ENCODE measurements at regions not wholly inside any gene's neighbourhood (a gene's known extent, or its start where the extent isn't known, plus 50 kb on each side); places are given as distances from the start of the nearest gene placed in this dataset.

DNA sequence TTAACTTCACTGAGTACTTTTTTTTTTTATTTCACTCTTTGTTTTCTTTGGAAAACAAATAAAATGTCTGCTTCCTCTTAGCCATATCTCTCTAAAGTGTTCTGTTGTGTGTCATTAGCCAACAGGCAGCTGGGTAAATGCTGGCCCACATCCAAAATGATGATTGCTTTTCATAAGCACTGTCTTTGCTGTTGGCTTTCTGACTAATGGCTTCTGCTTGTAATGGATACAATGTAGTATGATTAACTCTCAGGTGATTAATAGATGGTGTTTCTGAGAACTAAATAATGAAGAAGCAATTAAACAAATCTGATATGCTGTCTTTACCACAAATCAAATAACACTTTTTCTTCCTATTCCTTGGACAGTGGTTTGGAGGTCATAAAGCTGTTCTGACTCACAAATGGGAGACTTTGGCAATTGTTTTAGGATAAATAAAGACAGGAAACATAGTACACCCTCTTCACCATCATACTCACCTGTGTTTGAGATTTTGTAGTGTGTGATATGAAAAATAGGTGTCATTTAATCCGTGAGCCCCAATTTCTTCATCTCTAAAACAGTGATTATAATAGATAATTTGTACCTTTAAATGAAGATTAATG is 888.4 kb downstream of the TSN start:
- Histone ChIP-seq H3K27ac (ENCODE audit: low read length) (no peak overlapping the region), H3K9me3 (ENCODE audit: control insufficient read depth in 2 of 2, low read length in 2 of 2) (no peaks in the 10 kb centered on the region), H3K4me1 (ENCODE audit: control insufficient read depth, insufficient read depth, low read length) (no peaks in the 10 kb centered on the region), H3K9ac (ENCODE audit: low read length in 2 of 2) (no peak overlapping the region), H3K27me3 (ENCODE audit: control insufficient read depth in 1 of 2, insufficient read depth in 2 of 2, low read length in 2 of 2) (no peaks in the 10 kb centered on the region), H3K36me3 (ENCODE audit: control insufficient read depth in 2 of 2, insufficient read depth in 2 of 2, low read length in 2 of 2) (no peaks in the 10 kb centered on the region), H3K4me3 (ENCODE audit: low read length in 2 of 2) (no peak overlapping the region)

DNA sequence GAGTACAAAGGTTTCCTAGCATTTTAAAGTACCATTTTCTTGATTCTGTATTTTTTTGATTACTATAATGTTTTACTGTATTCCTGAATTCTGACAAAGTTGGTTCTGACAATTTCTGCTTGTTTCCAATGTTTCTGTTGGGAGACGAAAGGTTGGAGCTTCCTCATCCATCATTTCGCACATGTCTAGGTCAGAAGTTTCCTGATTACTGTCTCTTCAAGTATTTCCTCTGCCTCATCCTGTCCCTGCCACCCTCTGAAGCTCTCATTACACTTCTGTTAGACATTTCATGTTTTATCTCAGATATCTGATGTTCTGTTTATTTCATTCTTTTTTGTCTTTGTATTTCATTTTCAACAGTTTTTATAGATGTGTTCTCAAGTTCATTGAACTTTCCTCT is 895.8 kb downstream of the TSN start:
- no peaks in the 10 kb centered on the region for H3K4me1 ChIP-seq (ENCODE audit: control insufficient read depth, insufficient read depth, low read length)
- no peaks in the 10 kb centered on the region for H3K36me3 ChIP-seq (ENCODE audit: control insufficient read depth in 2 of 2, insufficient read depth in 2 of 2, low read length in 2 of 2)
- no peak overlapping the region for H3K4me3 ChIP-seq (ENCODE audit: low read length in 2 of 2)
- H3K9me3 ChIP-seq (ENCODE audit: control insufficient read depth in 2 of 2, low read length in 2 of 2): no peaks in the 10 kb centered on the region
- H3K27ac ChIP-seq (ENCODE audit: low read length): no peak overlapping the region
- H3K9ac ChIP-seq (ENCODE audit: low read length in 2 of 2): no peak overlapping the region
- H3K27me3 ChIP-seq (ENCODE audit: control insufficient read depth in 1 of 2, insufficient read depth in 2 of 2, low read length in 2 of 2): no peaks in the 10 kb centered on the region

DNA sequence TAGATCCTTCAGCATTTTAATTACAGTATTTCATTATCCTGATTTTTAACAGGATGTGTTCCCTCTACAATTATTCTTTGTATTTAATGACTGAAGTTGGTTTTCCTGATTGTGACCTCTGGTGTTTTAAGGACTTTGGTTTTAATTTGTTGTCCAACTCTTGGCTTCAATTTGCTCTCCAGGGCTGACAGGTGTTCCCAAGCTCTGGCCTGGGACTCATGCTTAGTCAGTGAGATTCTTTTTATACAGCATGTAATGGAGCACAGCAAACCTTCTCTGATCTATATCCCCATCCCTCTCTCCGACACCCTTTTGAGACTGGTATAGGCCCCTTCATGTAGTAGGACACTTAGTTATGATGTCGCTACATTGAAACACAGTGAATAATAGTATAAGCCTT is 896.3 kb downstream of the TSN start:
- no peak overlapping the region for H3K4me3 ChIP-seq (ENCODE audit: low read length in 2 of 2)
- no peak overlapping the region for H3K27ac ChIP-seq (ENCODE audit: low read length)
- no peaks in the 10 kb centered on the region for H3K36me3 ChIP-seq (ENCODE audit: control insufficient read depth in 2 of 2, insufficient read depth in 2 of 2, low read length in 2 of 2)
- H3K9ac ChIP-seq (ENCODE audit: low read length in 2 of 2): no peak overlapping the region
- no peaks in the 10 kb centered on the region for H3K4me1 ChIP-seq (ENCODE audit: control insufficient read depth, insufficient read depth, low read length)
- no peaks in the 10 kb centered on the region for H3K9me3 ChIP-seq (ENCODE audit: control insufficient read depth in 2 of 2, low read length in 2 of 2)
- H3K27me3 ChIP-seq (ENCODE audit: control insufficient read depth in 1 of 2, insufficient read depth in 2 of 2, low read length in 2 of 2): peaks cover 0 to 2% of the 10 kb centered on the region in 2 donors

DNA sequence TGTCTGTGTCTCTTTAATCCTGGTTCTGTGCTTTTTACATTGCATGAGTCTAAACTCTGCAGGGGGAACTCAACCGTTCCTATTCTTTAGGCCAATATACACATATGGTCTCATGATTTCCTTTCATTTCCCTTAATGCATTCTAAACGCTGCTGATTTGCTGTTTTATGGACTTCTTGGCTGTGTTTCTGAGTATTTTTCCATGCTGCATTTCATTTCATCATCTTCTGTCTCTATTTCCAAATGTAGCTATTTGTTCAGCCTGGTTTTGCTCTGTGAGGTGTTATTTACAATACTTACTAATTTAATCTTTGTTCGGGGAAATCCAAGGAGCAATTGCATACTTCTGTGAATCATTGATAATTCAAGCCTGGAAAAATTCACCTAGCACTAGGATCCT is 897.2 kb downstream of the TSN start:
- H3K9me3 ChIP-seq (ENCODE audit: control insufficient read depth in 2 of 2, low read length in 2 of 2): no peaks in the 10 kb centered on the region
- H3K4me1 ChIP-seq (ENCODE audit: control insufficient read depth, insufficient read depth, low read length): no peaks in the 10 kb centered on the region
- no peak overlapping the region for H3K9ac ChIP-seq (ENCODE audit: low read length in 2 of 2)
- peaks cover 0 to 2% of the 10 kb centered on the region in 2 donors for H3K27me3 ChIP-seq (ENCODE audit: control insufficient read depth in 1 of 2, insufficient read depth in 2 of 2, low read length in 2 of 2)
- H3K4me3 ChIP-seq (ENCODE audit: low read length in 2 of 2): no peak overlapping the region
- no peaks in the 10 kb centered on the region for H3K36me3 ChIP-seq (ENCODE audit: control insufficient read depth in 2 of 2, insufficient read depth in 2 of 2, low read length in 2 of 2)
- no peak overlapping the region for H3K27ac ChIP-seq (ENCODE audit: low read length)

DNA sequence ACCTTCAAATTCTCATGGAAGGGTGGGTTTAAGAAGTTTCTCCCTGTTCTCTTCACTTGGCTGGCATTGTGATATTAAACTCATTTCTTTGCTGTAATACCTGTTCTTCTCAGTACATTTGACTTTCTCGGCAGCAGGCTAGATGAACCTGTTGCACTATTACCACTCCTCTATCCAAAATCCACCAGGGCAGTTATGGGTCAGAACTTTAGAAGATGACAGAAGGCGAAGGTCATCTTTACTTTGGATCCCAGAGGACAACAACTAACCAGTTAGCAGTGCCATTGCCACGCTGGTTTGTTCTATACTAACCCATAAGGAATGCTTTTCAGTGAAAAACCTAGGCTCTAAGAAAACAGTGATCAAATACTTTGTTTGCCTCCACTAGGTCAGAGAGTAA is 901.0 kb downstream of the TSN start:
- peaks cover 0 to 4% of the 10 kb centered on the region in 2 donors for H3K27me3 ChIP-seq (ENCODE audit: control insufficient read depth in 1 of 2, insufficient read depth in 2 of 2, low read length in 2 of 2)
- no peak overlapping the region for H3K4me3 ChIP-seq (ENCODE audit: low read length in 2 of 2)
- H3K27ac ChIP-seq (ENCODE audit: low read length): no peak overlapping the region
- H3K36me3 ChIP-seq (ENCODE audit: control insufficient read depth in 2 of 2, insufficient read depth in 2 of 2, low read length in 2 of 2): no peaks in the 10 kb centered on the region
- H3K9ac ChIP-seq (ENCODE audit: low read length in 2 of 2): no peak overlapping the region
- no peaks in the 10 kb centered on the region for H3K4me1 ChIP-seq (ENCODE audit: control insufficient read depth, insufficient read depth, low read length)
- H3K9me3 ChIP-seq (ENCODE audit: control insufficient read depth in 2 of 2, low read length in 2 of 2): no peaks in the 10 kb centered on the region

DNA sequence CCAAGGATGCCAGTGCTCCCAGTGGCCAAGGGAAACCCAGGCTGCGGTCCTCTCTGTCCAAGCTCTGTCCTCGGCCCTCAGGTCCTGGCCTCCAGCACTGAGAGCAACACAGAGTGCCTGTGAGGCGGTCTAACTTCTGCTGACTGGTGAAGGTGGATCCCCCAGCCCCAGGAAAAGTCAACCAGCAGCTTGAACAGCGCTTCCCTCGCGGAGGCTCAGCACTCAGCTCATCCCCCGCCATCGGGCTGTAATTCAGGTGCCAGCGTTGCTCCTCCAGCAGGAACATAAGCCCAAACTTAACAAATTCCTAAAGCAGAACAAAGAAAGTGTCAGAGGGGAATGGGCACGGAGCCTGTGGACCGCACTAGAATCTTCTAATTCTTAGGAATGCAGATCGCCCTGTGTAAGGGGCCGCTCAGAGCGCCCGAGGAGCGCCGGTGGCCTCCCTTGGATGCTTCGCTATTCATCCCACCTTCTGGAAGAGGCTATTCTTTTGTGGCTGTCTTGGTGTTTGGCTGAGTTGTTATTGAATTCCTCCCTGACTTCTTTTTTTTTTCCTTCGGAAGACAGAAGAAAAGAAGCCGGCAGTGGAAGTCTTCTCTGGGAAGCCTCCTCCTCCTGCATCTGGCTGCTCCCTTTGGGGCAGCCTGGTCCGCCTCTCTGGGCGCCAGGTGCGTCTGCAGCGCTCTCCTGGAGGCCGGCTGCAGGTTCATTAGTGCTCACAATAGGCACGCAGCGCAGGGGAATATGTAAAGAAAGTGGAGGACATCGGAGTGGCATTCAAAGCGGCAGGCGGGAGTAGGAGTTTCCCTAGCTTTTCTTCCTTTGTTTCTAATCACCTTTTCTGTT is 905.6 kb downstream of the TSN start:
- no peak overlapping the region for H3K9ac ChIP-seq (ENCODE audit: low read length in 2 of 2)
- no peaks in the 10 kb centered on the region for H3K4me1 ChIP-seq (ENCODE audit: control insufficient read depth, insufficient read depth, low read length)
- H3K27me3 ChIP-seq (ENCODE audit: control insufficient read depth in 1 of 2, insufficient read depth in 2 of 2, low read length in 2 of 2): peaks cover 4 to 5% of the 10 kb centered on the region in 2 donors
- no peak overlapping the region for H3K27ac ChIP-seq (ENCODE audit: low read length)
- no peak overlapping the region for H3K4me3 ChIP-seq (ENCODE audit: low read length in 2 of 2)
- H3K9me3 ChIP-seq (ENCODE audit: control insufficient read depth in 2 of 2, low read length in 2 of 2): no peaks in the 10 kb centered on the region
- no peaks in the 10 kb centered on the region for H3K36me3 ChIP-seq (ENCODE audit: control insufficient read depth in 2 of 2, insufficient read depth in 2 of 2, low read length in 2 of 2)

DNA sequence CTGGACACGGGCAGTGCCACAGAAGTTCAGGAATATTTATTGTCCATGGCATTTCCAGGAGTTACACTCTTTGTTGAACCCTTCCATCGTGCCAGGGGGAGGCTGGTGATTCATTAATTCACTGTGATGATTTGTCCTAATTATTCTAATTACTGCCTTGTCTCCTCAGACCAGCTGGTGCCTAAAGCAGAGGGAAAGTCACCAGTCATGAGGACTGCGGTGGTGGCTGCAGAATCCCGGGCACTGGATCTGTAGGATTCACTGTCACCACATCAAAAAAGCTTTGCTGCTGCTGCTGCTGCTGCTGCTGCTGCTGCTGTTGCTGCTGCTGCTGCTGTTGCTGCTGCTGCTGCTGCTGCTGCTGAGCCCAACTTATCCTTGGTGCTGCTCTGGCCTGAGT is 908.2 kb downstream of the TSN start:
- H3K9ac ChIP-seq (ENCODE audit: low read length in 2 of 2): no peak overlapping the region
- no peak overlapping the region for H3K27ac ChIP-seq (ENCODE audit: low read length)
- H3K27me3 ChIP-seq (ENCODE audit: control insufficient read depth in 1 of 2, insufficient read depth in 2 of 2, low read length in 2 of 2): peaks cover 2 to 5% of the 10 kb centered on the region in 2 donors
- no peaks in the 10 kb centered on the region for H3K9me3 ChIP-seq (ENCODE audit: control insufficient read depth in 2 of 2, low read length in 2 of 2)
- no peak overlapping the region for H3K4me3 ChIP-seq (ENCODE audit: low read length in 2 of 2)
- H3K4me1 ChIP-seq (ENCODE audit: control insufficient read depth, insufficient read depth, low read length): no peaks in the 10 kb centered on the region
- H3K36me3 ChIP-seq (ENCODE audit: control insufficient read depth in 2 of 2, insufficient read depth in 2 of 2, low read length in 2 of 2): no peaks in the 10 kb centered on the region

DNA sequence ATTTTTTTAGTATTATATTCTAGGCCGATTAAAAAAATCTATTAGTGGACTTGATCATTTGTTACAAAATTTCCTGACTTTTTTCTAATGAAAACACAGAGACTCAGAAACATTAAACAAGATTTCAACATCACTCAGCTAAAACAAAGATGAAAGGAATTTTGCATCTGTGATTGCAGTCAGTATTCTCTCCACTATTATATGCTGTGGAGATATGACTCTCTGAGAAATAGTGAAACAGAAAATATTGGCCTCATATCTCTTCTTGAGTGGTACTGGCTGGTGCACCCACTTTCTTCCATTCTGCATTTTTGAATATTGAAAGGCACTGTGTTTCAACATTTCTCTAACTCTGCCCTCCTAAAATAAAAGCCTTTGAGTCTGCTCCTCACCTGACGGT is 914.2 kb downstream of the TSN start:
- H3K36me3 ChIP-seq (ENCODE audit: control insufficient read depth in 2 of 2, insufficient read depth in 2 of 2, low read length in 2 of 2): no peaks in the 10 kb centered on the region
- no peak overlapping the region for H3K4me3 ChIP-seq (ENCODE audit: low read length in 2 of 2)
- no peaks in the 10 kb centered on the region for H3K27me3 ChIP-seq (ENCODE audit: control insufficient read depth in 1 of 2, insufficient read depth in 2 of 2, low read length in 2 of 2)
- no peaks in the 10 kb centered on the region for H3K4me1 ChIP-seq (ENCODE audit: control insufficient read depth, insufficient read depth, low read length)
- H3K9me3 ChIP-seq (ENCODE audit: control insufficient read depth in 2 of 2, low read length in 2 of 2): no peaks in the 10 kb centered on the region
- no peak overlapping the region for H3K27ac ChIP-seq (ENCODE audit: low read length)
- H3K9ac ChIP-seq (ENCODE audit: low read length in 2 of 2): no peak overlapping the region

DNA sequence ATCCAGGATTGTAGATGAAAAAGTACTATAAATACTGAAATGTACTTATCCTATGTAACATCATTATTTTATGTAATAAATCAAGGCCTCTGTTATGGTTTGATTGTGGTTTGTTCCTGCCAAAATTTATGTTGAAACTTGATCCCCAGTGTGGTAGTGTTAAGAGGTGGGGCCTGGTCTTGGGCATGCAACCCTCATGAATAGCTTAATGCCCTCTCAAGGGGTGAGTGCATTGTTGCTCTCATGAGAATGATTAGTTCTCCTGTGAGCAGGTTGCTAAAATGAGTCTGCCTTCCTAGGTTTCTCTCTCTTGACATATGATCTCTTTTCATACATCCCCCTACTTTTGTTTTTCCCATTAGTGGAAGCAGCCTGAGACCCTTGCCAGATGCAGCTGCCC is 915.4 kb downstream of the TSN start:
- no peak overlapping the region for H3K4me3 ChIP-seq (ENCODE audit: low read length in 2 of 2)

DNA sequence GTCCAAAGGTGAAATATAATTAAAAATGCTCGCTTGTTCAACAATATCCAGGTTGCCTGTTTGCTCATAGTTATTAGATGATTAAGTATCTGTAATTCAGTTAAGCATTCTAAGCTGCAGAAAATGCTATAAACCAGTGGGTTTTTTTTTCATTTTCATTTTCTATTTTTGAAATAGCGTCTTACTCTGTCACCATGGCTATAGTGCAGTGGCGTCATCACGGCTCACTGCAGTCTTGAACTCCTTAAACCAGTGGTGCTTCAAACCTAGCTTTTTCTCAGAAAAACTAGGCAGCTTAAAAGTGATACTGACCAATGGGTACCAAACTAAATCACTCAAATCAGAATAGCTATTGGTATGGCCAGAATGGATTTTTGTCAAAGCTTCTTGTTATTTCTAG is 925.2 kb downstream of the TSN start:
- Histone ChIP-seq H3K4me3 (ENCODE audit: low read length in 2 of 2) (no peak overlapping the region), H3K9me3 (ENCODE audit: control insufficient read depth in 2 of 2, low read length in 2 of 2) (no peaks in the 10 kb centered on the region), H3K4me1 (ENCODE audit: control insufficient read depth, insufficient read depth, low read length) (no peaks in the 10 kb centered on the region), H3K9ac (ENCODE audit: low read length in 2 of 2) (no peak overlapping the region), H3K27me3 (ENCODE audit: control insufficient read depth in 1 of 2, insufficient read depth in 2 of 2, low read length in 2 of 2) (no peaks in the 10 kb centered on the region), H3K36me3 (ENCODE audit: control insufficient read depth in 2 of 2, insufficient read depth in 2 of 2, low read length in 2 of 2) (no peaks in the 10 kb centered on the region), H3K27ac (ENCODE audit: low read length) (no peak overlapping the region)

More for the DNA sequence above, 915.4 kb downstream of the TSN start:
- no peak overlapping the region for H3K27ac ChIP-seq (ENCODE audit: low read length)
- no peak overlapping the region for H3K9ac ChIP-seq (ENCODE audit: low read length in 2 of 2)
- H3K4me1 ChIP-seq (ENCODE audit: control insufficient read depth, insufficient read depth, low read length): no peaks in the 10 kb centered on the region
- no peaks in the 10 kb centered on the region for H3K27me3 ChIP-seq (ENCODE audit: control insufficient read depth in 1 of 2, insufficient read depth in 2 of 2, low read length in 2 of 2)
- H3K9me3 ChIP-seq (ENCODE audit: control insufficient read depth in 2 of 2, low read length in 2 of 2): no peaks in the 10 kb centered on the region
- H3K36me3 ChIP-seq (ENCODE audit: control insufficient read depth in 2 of 2, insufficient read depth in 2 of 2, low read length in 2 of 2): no peaks in the 10 kb centered on the region

DNA sequence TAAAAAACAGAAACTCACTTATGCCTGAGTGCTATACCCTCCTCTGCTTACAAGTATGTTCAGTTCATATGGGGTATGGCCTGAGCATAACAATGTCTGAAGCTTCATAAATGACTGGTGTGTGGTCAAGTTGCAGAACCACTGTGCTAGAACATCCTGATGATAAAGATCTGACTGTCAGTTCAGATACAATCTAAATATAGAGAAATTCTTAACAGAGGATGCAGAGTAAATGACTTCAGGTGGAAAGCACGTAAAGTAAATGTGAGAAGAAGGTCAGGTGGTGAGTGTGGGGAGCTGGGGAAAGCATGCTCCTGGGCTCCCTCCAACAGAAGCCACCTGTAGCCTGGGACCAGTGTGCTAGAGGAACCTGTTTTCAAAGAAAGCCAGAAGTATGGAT is 926.2 kb downstream of the TSN start:
- Histone ChIP-seq H3K9ac (ENCODE audit: low read length in 2 of 2) (no peak overlapping the region), H3K4me3 (ENCODE audit: low read length in 2 of 2) (no peak overlapping the region), H3K27ac (ENCODE audit: low read length) (no peak overlapping the region), H3K36me3 (ENCODE audit: control insufficient read depth in 2 of 2, insufficient read depth in 2 of 2, low read length in 2 of 2) (no peaks in the 10 kb centered on the region), H3K27me3 (ENCODE audit: control insufficient read depth in 1 of 2, insufficient read depth in 2 of 2, low read length in 2 of 2) (no peaks in the 10 kb centered on the region), H3K4me1 (ENCODE audit: control insufficient read depth, insufficient read depth, low read length) (no peaks in the 10 kb centered on the region), H3K9me3 (ENCODE audit: control insufficient read depth in 2 of 2, low read length in 2 of 2) (no peaks in the 10 kb centered on the region)

Measured in stomach smooth muscle (tissue), 2 donors.